Tibial nerve (tissue), 4 donors: ENCODE measurements at regions not wholly inside any gene's neighbourhood (a gene's known extent, or its start where the extent isn't known, plus 50 kb on each side); places are given as distances from the start of the nearest gene placed in this dataset.
"Not testable (repeated sequence)": the region's sequence is repeated elsewhere in the genome, so short reads cannot be mapped to it uniquely, and the experiment has no call there.

Experiments
- DNase-seq, 2 donors: peaks; one replicate each; pipeline ENCODE4 v3.0.0-alpha.2; 2019; ENCODE audit warnings: low spot score in 2 of 2
- H3K27ac ChIP-seq, 4 donors: fragments of 200-600 bp; sonication (generic) in 3 of 4; one replicate each; pipeline ENCODE4 v1.5.1; 2017 to 2019; ENCODE audit warnings: mild to moderate bottlenecking in 1 of 4
- H3K27me3 ChIP-seq, 2 donors: fragments of 200-600 bp; sonication (generic) in 1 of 2; one replicate each; pipeline versions ENCODE4 v1.5.1 to v1.6.0; 2017 to 2019
- H3K36me3 ChIP-seq, 3 donors: fragments of 200-600 bp; sonication (generic); one replicate each; pipeline ENCODE4 v1.5.1; 2018 to 2019
- H3K4me1 ChIP-seq, 4 donors: fragments of 200-600 bp; sonication (generic) in 3 of 4; one replicate each; pipeline ENCODE4 v1.5.1; 2017 to 2019
- H3K4me3 ChIP-seq, 4 donors: fragments of 200-600 bp; sonication (generic) in 3 of 4; one replicate each; pipeline ENCODE4 v1.5.1; 2017 to 2019; ENCODE audit warnings: mild to moderate bottlenecking in 1 of 4, moderate library complexity in 1 of 4
- H3K9me3 ChIP-seq, 4 donors: fragments of 200-600 bp; sonication (generic) in 3 of 4; one replicate each; pipeline ENCODE4 v1.5.1; 2017 to 2019
- CTCF ChIP-seq, 5 experiments: fragments of 200-600 bp in 3 of 5; fragments of 450-650 bp in 2 of 5; sonication (generic) in 3 of 5; IDR thresholded peaks; one replicate each; pipeline ENCODE4 v1.5.1; 2016 to 2019; ENCODE audit warnings: antibody characterized with exemption in 5 of 5, mild to moderate bottlenecking in 3 of 5, moderate library complexity in 2 of 5
- EP300 ChIP-seq, 2 donors: sonication (generic); formaldehyde crosslinking; IDR thresholded peaks; one replicate each; pipeline ENCODE4 v1.6.1; 2017; ENCODE audit warnings: antibody characterized with exemption in 2 of 2, mild to moderate bottlenecking in 1 of 2
- POLR2A ChIP-seq, 2 donors: fragments of 450-650 bp; IDR thresholded peaks; one replicate each; pipeline ENCODE4 v1.6.1; 2017; ENCODE audit warnings: antibody characterized with exemption in 2 of 2, mild to moderate bottlenecking in 2 of 2, moderate library complexity in 2 of 2
- WGBS, 2 donors: methylation state at CpG; one replicate each; pipeline ENCODE4 v1.1.5; 2018; 5-methylcytosine and 5-hydroxymethylcytosine counted together

DNA sequence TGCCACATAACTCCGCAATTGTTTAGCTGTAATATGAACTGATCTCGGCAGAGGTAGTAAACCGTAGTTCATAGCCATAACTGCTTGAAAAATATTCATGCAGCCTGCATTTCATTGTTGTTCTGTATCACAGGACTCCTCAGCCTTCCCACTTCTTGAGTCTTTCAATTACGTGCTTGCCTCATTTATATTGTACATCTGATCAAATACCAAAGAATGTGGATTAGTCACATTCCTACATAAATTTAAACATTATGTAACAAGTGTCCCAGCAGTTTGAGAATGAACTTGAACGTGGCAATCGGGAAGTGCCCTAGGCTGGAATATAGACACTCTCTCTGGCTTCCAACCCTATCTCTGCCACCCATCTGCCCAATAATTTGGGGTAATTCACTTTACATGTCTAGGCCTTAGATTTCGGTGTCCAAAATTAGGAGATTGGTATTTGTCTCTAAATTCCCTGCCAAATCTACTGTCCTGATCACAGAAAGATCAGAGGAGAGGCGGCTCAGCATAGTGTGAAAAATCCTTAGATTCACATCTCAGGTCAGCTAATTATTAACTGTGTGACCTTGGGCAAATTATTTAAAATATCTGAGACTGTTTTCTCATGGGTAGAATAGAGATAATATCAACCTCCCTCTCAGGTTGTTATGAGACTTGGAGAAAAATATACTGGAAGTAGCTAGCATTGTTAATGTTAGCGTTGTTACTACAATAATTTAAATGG, 215.1 kb upstream of the RFX3 start:
- Histone ChIP-seq H3K9me3 (no peaks in the 10 kb centered on the region), H3K27me3 (no peaks in the 10 kb centered on the region), H3K27ac (no peak overlapping the region), H3K4me3 (no peak overlapping the region), H3K36me3 (no peaks in the 10 kb centered on the region), H3K4me1 (peaks cover 0 to under 1% (median 0%) of the 10 kb centered on the region in 4 donors)
- WGBS, 2 donors: 72 to 80% methylated on average over 9 of the region's 9 CpGs
- TF ChIP-seq EP300 (IDR thresholded peaks at IDR 0.05) (no peak), CTCF (IDR thresholded peaks at IDR 0.05) (no peak), POLR2A (IDR thresholded peaks at IDR 0.05) (no peak)
- no peak for DNase-seq

GRCh38 chr9:3736161-3736560, 210.4 kb upstream of the RFX3 start:
- H3K9me3 ChIP-seq: no peaks in the 10 kb centered on the region
- no peak for DNase-seq
- 58 to 70% methylated on average over 5 of the region's 5 CpGs for WGBS, 2 donors
- no peaks in the 10 kb centered on the region for H3K27me3 ChIP-seq
- TF ChIP-seq CTCF (IDR thresholded peaks at IDR 0.05) (no peak), EP300 (IDR thresholded peaks at IDR 0.05) (no peak), POLR2A (IDR thresholded peaks at IDR 0.05) (no peak)
- H3K4me3 ChIP-seq: no peak overlapping the region
- no peaks in the 10 kb centered on the region for H3K36me3 ChIP-seq
- H3K27ac ChIP-seq: no peak overlapping the region
- peaks cover 0 to 20% (median 0%) of the 10 kb centered on the region in 4 donors for H3K4me1 ChIP-seq

DNA sequence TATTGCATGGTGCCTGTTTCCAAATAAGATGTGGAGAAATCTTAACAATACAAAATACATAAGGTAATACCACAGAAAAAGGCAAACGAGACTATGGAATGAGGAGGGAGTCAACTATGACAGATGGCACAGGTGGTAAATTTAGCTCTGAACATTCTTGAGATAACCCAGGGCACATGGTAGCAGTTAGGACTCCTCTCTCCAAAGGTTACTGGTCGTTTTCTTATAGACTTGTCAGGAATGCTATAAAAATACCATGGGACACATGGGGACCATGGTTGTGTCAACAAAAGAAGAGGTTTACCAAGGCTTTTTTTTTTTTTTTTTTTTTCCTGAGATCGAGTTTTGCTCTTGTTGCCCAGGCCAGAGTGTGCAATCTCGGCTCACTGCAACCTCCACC, 209.4 kb upstream of the RFX3 start:
- Histone ChIP-seq H3K4me3 (no peak overlapping the region), H3K27ac (no peak overlapping the region), H3K9me3 (no peaks in the 10 kb centered on the region), H3K36me3 (no peaks in the 10 kb centered on the region), H3K4me1 (peaks cover 0 to 20% (median 0%) of the 10 kb centered on the region in 4 donors), H3K27me3 (no peaks in the 10 kb centered on the region)
- no peak for DNase-seq
- TF ChIP-seq EP300 (IDR thresholded peaks at IDR 0.05): no peak
- no peak for TF ChIP-seq CTCF (IDR thresholded peaks at IDR 0.05)
- no peak for TF ChIP-seq POLR2A (IDR thresholded peaks at IDR 0.05)
- WGBS, 2 donors: 82 to 88% methylated on average over 4 of the region's 4 CpGs

- not testable (repeated sequence) for H3K9me3 ChIP-seq, H3K36me3 ChIP-seq, DNase-seq, H3K27me3 ChIP-seq, H3K4me3 ChIP-seq
- Histone ChIP-seq H3K27ac (peak overlapping the region in 1 of 4 donors; percentile 60), H3K4me1 (peaks cover 0 to 20% (median 0%) of the 10 kb centered on the region in 4 donors)
- 91 to 96% methylated on average over 24 to 41 of the region's 56 CpGs for WGBS, 2 donors
Measured at GRCh38 chr9:3733527-3734262, 207.9 kb upstream of the RFX3 start.

DNA sequence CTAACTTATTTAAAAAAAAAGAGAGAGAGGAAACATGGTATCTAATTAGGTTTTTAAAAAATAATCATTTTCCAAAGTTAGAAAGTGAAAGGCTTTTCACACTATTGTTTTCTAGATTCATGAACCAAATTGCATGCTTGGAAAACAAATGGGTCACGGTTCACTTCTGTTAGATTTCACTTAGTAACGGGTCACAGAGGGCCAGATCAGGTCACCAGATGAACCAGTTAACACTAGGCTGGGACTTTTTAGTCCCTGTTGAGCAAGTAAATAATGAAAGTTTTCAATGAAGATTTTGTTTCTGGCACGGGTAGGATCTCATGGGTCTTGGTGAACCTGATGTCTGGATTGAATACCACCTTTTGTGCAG, 207.2 kb upstream of the RFX3 start:
- Histone ChIP-seq H3K4me1 (peaks cover 0 to 20% (median 0%) of the 10 kb centered on the region in 4 donors), H3K27me3 (no peaks in the 10 kb centered on the region), H3K27ac (peak overlapping the region in 2 of 4 donors; percentile 60 to 73), H3K9me3 (no peaks in the 10 kb centered on the region), H3K36me3 (no peaks in the 10 kb centered on the region), H3K4me3 (no peak overlapping the region)
- 35 to 51% methylated on average over 3 of the region's 3 CpGs for WGBS, 2 donors
- no peak for DNase-seq
- no peak for TF ChIP-seq POLR2A (IDR thresholded peaks at IDR 0.05)
- no peak for TF ChIP-seq CTCF (IDR thresholded peaks at IDR 0.05)
- TF ChIP-seq EP300 (IDR thresholded peaks at IDR 0.05): no peak
